Activated naive CD4-positive, alpha-beta T cell treated with anti-CD3 and anti-CD28 coated beads, Interleukin-2, amount 50 U/mL, for 24 hours (primary cell): ENCODE measurements at regions not wholly inside any gene's neighbourhood (a gene's known extent, or its start where the extent isn't known, plus 50 kb on each side); places are given as distances from the start of the nearest gene placed in this dataset.

Experiments used
- H3K27ac Mint-ChIP-seq: one replicate; pipeline ENCODE4 v1.8.0; 2021; ENCODE audit warnings: mild to moderate bottlenecking, mixed read lengths
- H3K27me3 Mint-ChIP-seq: one replicate; pipeline ENCODE4 v1.8.0; 2021; ENCODE audit warnings: mixed read lengths
- H3K36me3 Mint-ChIP-seq: one replicate; pipeline ENCODE4 v1.8.0; 2021; ENCODE audit warnings: mixed read lengths
- H3K4me1 Mint-ChIP-seq: one replicate; pipeline ENCODE4 v1.8.0; 2021; ENCODE audit warnings: mixed read lengths
- H3K4me3 Mint-ChIP-seq: one replicate; pipeline ENCODE4 v1.8.0; 2021; ENCODE audit warnings: mild to moderate bottlenecking, mixed read lengths
- H3K9me3 Mint-ChIP-seq: one replicate; pipeline ENCODE4 v1.8.0; 2021; ENCODE audit warnings: mixed read lengths

GRCh38 chr3:24958271-24958670 lies 463.6 kb upstream of the THRB start:
- Mint-ChIP-seq H3K27ac (no peak overlapping the region), H3K4me1 (no peaks in the 10 kb centered on the region), H3K4me3 (no peak overlapping the region), H3K9me3 (no peaks in the 10 kb centered on the region), H3K36me3 (no peaks in the 10 kb centered on the region), H3K27me3 (peaks cover 1% of the 10 kb centered on the region)

GRCh38 chr3:24958910-24959447 lies 464.3 kb upstream of the THRB start:
- Mint-ChIP-seq H3K27me3 (peaks cover 1% of the 10 kb centered on the region), H3K9me3 (no peaks in the 10 kb centered on the region)

GRCh38 chr3:24963762-24964625 lies 464.1 kb upstream of the RARB start:
- H3K4me3 Mint-ChIP-seq, result no peak overlapping the region
- no peaks in the 10 kb centered on the region for H3K36me3 Mint-ChIP-seq
- H3K9me3 Mint-ChIP-seq, result no peaks in the 10 kb centered on the region
- no peaks in the 10 kb centered on the region for H3K4me1 Mint-ChIP-seq
- no peak overlapping the region for H3K27ac Mint-ChIP-seq
- no peaks in the 10 kb centered on the region for H3K27me3 Mint-ChIP-seq

More at GRCh38 chr3:24958910-24959447, 464.3 kb upstream of the THRB start:
- Mint-ChIP-seq H3K27ac (no peak overlapping the region), H3K4me1 (no peaks in the 10 kb centered on the region), H3K36me3 (no peaks in the 10 kb centered on the region), H3K4me3 (no peak overlapping the region)

- H3K36me3 Mint-ChIP-seq, result no peaks in the 10 kb centered on the region
- no peak overlapping the region for H3K4me3 Mint-ChIP-seq
- no peaks in the 10 kb centered on the region for H3K4me1 Mint-ChIP-seq
- peaks cover 6% of the 10 kb centered on the region for H3K9me3 Mint-ChIP-seq
- no peak overlapping the region for H3K27ac Mint-ChIP-seq
- H3K27me3 Mint-ChIP-seq, result no peaks in the 10 kb centered on the region
These were observed 462.2 kb upstream of the RARB start for GRCh38 chr3:24965706-24966385.

GRCh38 chr3:24968036-24968435 lies 460.0 kb upstream of the RARB start:
- Mint-ChIP-seq H3K36me3 (no peaks in the 10 kb centered on the region), H3K27me3 (no peaks in the 10 kb centered on the region), H3K27ac (no peak overlapping the region), H3K4me3 (no peak overlapping the region), H3K4me1 (no peaks in the 10 kb centered on the region), H3K9me3 (peaks cover 10% of the 10 kb centered on the region)

- H3K9me3 Mint-ChIP-seq, result peaks cover 13% of the 10 kb centered on the region
- H3K27ac Mint-ChIP-seq, result no peak overlapping the region
- no peaks in the 10 kb centered on the region for H3K36me3 Mint-ChIP-seq
- no peaks in the 10 kb centered on the region for H3K4me1 Mint-ChIP-seq
- no peaks in the 10 kb centered on the region for H3K27me3 Mint-ChIP-seq
- H3K4me3 Mint-ChIP-seq, result no peak overlapping the region
These were observed 455.6 kb upstream of the RARB start for GRCh38 chr3:24972491-24972890.

GRCh38 chr3:24981309-24981708 lies 446.8 kb upstream of the RARB start:
- Mint-ChIP-seq H3K27ac (no peak overlapping the region), H3K36me3 (no peaks in the 10 kb centered on the region), H3K4me3 (no peak overlapping the region), H3K9me3 (peaks cover 6% of the 10 kb centered on the region), H3K4me1 (no peaks in the 10 kb centered on the region), H3K27me3 (peaks cover 2% of the 10 kb centered on the region)

- Mint-ChIP-seq H3K4me3 (no peak overlapping the region), H3K36me3 (no peaks in the 10 kb centered on the region), H3K4me1 (no peaks in the 10 kb centered on the region), H3K27ac (no peak overlapping the region), H3K9me3 (peaks cover 6% of the 10 kb centered on the region), H3K27me3 (peaks cover 2% of the 10 kb centered on the region)
These were observed 446.1 kb upstream of the RARB start for GRCh38 chr3:24981924-24982323.

GRCh38 chr3:24985668-24986067 lies 442.4 kb upstream of the RARB start:
- Mint-ChIP-seq H3K4me3 (no peak overlapping the region), H3K27me3 (no peaks in the 10 kb centered on the region), H3K27ac (no peak overlapping the region), H3K4me1 (no peaks in the 10 kb centered on the region), H3K9me3 (no peaks in the 10 kb centered on the region), H3K36me3 (no peaks in the 10 kb centered on the region)

- Mint-ChIP-seq H3K4me1 (no peaks in the 10 kb centered on the region), H3K27me3 (no peaks in the 10 kb centered on the region), H3K27ac (no peak overlapping the region), H3K36me3 (no peaks in the 10 kb centered on the region), H3K9me3 (no peaks in the 10 kb centered on the region), H3K4me3 (no peak overlapping the region)
These were observed 441.5 kb upstream of the RARB start for GRCh38 chr3:24986612-24987011.

- no peak overlapping the region for H3K4me3 Mint-ChIP-seq
- H3K4me1 Mint-ChIP-seq, result no peaks in the 10 kb centered on the region
- H3K27ac Mint-ChIP-seq, result no peak overlapping the region
- H3K27me3 Mint-ChIP-seq, result no peaks in the 10 kb centered on the region
- H3K9me3 Mint-ChIP-seq, result no peaks in the 10 kb centered on the region
- no peaks in the 10 kb centered on the region for H3K36me3 Mint-ChIP-seq
These were observed 428.7 kb upstream of the RARB start for GRCh38 chr3:24999357-24999756.

- Mint-ChIP-seq H3K4me1 (no peaks in the 10 kb centered on the region), H3K4me3 (no peak overlapping the region), H3K27ac (no peak overlapping the region), H3K9me3 (no peaks in the 10 kb centered on the region), H3K36me3 (no peaks in the 10 kb centered on the region), H3K27me3 (no peaks in the 10 kb centered on the region)
These were observed 427.0 kb upstream of the RARB start for GRCh38 chr3:25000971-25001591.

- Mint-ChIP-seq H3K9me3 (no peaks in the 10 kb centered on the region), H3K27ac (no peak overlapping the region), H3K4me1 (no peaks in the 10 kb centered on the region), H3K36me3 (no peaks in the 10 kb centered on the region), H3K27me3 (no peaks in the 10 kb centered on the region), H3K4me3 (no peak overlapping the region)
These were observed 426.0 kb upstream of the RARB start for GRCh38 chr3:25002052-25002451.

- H3K9me3 Mint-ChIP-seq, result no peaks in the 10 kb centered on the region
- no peaks in the 10 kb centered on the region for H3K4me1 Mint-ChIP-seq
- H3K27me3 Mint-ChIP-seq, result no peaks in the 10 kb centered on the region
- H3K36me3 Mint-ChIP-seq, result no peaks in the 10 kb centered on the region
- no peak overlapping the region for H3K4me3 Mint-ChIP-seq
- no peak overlapping the region for H3K27ac Mint-ChIP-seq
These were observed 419.9 kb upstream of the RARB start for GRCh38 chr3:25007974-25008658.

- Mint-ChIP-seq H3K36me3 (no peaks in the 10 kb centered on the region), H3K27me3 (no peaks in the 10 kb centered on the region), H3K4me1 (no peaks in the 10 kb centered on the region), H3K4me3 (no peak overlapping the region), H3K9me3 (no peaks in the 10 kb centered on the region), H3K27ac (no peak overlapping the region)
These were observed 418.4 kb upstream of the RARB start for GRCh38 chr3:25009665-25010064.
